ENCODE measurements at regions not wholly inside any gene's neighbourhood (a gene's known extent, or its start where the extent isn't known, plus 50 kb on each side); places are given as distances from the start of the nearest gene placed in this dataset.

DNA sequence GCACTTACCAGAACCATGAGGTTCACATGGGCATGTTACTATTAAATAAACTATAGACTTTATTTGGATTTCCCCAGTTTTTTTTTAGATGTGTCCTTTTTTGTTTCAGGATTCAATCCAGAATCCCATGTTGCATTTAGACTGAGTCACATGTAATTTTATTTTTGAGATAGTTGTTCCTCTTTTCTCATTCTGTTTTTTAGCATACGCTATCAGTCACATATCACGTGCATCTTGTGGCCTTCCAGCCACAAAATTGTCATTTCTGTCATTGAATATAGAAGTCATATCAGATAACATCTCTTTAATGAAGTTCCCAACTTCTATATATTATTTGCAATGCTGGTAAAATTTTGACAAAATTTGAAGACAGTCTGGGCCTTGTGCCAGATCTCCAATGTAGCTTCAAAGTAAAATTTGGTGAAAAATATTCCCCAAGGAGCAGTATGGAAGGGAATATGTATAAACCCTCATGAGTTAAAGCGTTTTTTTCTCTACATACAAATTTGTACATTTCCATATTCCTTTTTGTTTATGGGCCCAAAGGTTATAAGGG lies 132.3 kb upstream of the MKI67 start:
- no peak for TF ChIP-seq NR2F2 (IDR thresholded peaks at IDR 0.05)
- TF ChIP-seq HNF4A (conservative IDR thresholded peaks at IDR 0.05): no peak
- no peak for TF ChIP-seq RAD21 (IDR thresholded peaks at IDR 0.05)
- TF ChIP-seq, protein P1, sequence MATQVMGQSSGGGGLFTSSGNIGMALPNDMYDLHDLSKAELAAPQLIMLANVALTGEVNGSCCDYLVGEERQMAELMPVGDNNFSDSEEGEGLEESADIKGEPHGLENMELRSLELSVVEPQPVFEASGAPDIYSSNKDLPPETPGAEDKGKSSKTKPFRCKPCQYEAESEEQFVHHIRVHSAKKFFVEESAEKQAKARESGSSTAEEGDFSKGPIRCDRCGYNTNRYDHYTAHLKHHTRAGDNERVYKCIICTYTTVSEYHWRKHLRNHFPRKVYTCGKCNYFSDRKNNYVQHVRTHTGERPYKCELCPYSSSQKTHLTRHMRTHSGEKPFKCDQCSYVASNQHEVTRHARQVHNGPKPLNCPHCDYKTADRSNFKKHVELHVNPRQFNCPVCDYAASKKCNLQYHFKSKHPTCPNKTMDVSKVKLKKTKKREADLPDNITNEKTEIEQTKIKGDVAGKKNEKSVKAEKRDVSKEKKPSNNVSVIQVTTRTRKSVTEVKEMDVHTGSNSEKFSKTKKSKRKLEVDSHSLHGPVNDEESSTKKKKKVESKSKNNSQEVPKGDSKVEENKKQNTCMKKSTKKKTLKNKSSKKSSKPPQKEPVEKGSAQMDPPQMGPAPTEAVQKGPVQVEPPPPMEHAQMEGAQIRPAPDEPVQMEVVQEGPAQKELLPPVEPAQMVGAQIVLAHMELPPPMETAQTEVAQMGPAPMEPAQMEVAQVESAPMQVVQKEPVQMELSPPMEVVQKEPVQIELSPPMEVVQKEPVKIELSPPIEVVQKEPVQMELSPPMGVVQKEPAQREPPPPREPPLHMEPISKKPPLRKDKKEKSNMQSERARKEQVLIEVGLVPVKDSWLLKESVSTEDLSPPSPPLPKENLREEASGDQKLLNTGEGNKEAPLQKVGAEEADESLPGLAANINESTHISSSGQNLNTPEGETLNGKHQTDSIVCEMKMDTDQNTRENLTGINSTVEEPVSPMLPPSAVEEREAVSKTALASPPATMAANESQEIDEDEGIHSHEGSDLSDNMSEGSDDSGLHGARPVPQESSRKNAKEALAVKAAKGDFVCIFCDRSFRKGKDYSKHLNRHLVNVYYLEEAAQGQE (IDR thresholded peaks at IDR 0.05): no peak
- no peak for TF ChIP-seq RXRA (IDR thresholded peaks at IDR 0.05)
- TF ChIP-seq, protein P2, sequence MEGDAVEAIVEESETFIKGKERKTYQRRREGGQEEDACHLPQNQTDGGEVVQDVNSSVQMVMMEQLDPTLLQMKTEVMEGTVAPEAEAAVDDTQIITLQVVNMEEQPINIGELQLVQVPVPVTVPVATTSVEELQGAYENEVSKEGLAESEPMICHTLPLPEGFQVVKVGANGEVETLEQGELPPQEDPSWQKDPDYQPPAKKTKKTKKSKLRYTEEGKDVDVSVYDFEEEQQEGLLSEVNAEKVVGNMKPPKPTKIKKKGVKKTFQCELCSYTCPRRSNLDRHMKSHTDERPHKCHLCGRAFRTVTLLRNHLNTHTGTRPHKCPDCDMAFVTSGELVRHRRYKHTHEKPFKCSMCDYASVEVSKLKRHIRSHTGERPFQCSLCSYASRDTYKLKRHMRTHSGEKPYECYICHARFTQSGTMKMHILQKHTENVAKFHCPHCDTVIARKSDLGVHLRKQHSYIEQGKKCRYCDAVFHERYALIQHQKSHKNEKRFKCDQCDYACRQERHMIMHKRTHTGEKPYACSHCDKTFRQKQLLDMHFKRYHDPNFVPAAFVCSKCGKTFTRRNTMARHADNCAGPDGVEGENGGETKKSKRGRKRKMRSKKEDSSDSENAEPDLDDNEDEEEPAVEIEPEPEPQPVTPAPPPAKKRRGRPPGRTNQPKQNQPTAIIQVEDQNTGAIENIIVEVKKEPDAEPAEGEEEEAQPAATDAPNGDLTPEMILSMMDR (IDR thresholded peaks at IDR 0.05; ENCODE audit: low read depth, low read length, missing input control): no peak
- no peak for TF ChIP-seq HNF4G (IDR thresholded peaks at IDR 0.05)
- TF ChIP-seq, protein P3, sequence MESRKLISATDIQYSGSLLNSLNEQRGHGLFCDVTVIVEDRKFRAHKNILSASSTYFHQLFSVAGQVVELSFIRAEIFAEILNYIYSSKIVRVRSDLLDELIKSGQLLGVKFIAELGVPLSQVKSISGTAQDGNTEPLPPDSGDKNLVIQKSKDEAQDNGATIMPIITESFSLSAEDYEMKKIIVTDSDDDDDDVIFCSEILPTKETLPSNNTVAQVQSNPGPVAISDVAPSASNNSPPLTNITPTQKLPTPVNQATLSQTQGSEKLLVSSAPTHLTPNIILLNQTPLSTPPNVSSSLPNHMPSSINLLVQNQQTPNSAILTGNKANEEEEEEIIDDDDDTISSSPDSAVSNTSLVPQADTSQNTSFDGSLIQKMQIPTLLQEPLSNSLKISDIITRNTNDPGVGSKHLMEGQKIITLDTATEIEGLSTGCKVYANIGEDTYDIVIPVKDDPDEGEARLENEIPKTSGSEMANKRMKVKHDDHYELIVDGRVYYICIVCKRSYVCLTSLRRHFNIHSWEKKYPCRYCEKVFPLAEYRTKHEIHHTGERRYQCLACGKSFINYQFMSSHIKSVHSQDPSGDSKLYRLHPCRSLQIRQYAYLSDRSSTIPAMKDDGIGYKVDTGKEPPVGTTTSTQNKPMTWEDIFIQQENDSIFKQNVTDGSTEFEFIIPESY (IDR thresholded peaks at IDR 0.05): no peak
- no peak for TF ChIP-seq FOXA1 (IDR thresholded peaks at IDR 0.05)
- TF ChIP-seq, protein P4, sequence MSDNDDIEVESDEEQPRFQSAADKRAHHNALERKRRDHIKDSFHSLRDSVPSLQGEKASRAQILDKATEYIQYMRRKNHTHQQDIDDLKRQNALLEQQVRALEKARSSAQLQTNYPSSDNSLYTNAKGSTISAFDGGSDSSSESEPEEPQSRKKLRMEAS (IDR thresholded peaks at IDR 0.05): no peak
- no peak for TF ChIP-seq FOXA2 (IDR thresholded peaks at IDR 0.05)
- Histone ChIP-seq H3K9me3 (ENCODE audit: control insufficient read depth in 4 of 4, low read length in 3 of 4) (no peaks in the 10 kb centered on the region), H3K4me3 (ENCODE audit: low read depth in 1 of 3, low read length in 3 of 3) (no peak overlapping the region), H3K27me3 (ENCODE audit: control insufficient read depth in 4 of 4, insufficient read depth in 4 of 4, low read length in 3 of 4) (peaks cover 0 to 11% (median 2%) of the 10 kb centered on the region in 4 donors), H3K4me1 (ENCODE audit: control insufficient read depth in 4 of 4, insufficient read depth in 4 of 4, low read length in 3 of 4) (no peaks in the 10 kb centered on the region), H3K9ac (ENCODE audit: low read depth in 1 of 2, low read length in 2 of 2) (no peak overlapping the region), H3K36me3 (ENCODE audit: control insufficient read depth in 4 of 4, insufficient read depth in 3 of 4, low read depth in 1 of 4, low read length in 3 of 4) (no peaks in the 10 kb centered on the region), H3K27ac (ENCODE audit: low read depth in 1 of 2, low read length in 2 of 2) (no peak overlapping the region)
- WGBS: 70% methylated on average over 3 of the region's 3 CpGs
- no peak for DNase-seq (ENCODE audit: low spot score)

DNA sequence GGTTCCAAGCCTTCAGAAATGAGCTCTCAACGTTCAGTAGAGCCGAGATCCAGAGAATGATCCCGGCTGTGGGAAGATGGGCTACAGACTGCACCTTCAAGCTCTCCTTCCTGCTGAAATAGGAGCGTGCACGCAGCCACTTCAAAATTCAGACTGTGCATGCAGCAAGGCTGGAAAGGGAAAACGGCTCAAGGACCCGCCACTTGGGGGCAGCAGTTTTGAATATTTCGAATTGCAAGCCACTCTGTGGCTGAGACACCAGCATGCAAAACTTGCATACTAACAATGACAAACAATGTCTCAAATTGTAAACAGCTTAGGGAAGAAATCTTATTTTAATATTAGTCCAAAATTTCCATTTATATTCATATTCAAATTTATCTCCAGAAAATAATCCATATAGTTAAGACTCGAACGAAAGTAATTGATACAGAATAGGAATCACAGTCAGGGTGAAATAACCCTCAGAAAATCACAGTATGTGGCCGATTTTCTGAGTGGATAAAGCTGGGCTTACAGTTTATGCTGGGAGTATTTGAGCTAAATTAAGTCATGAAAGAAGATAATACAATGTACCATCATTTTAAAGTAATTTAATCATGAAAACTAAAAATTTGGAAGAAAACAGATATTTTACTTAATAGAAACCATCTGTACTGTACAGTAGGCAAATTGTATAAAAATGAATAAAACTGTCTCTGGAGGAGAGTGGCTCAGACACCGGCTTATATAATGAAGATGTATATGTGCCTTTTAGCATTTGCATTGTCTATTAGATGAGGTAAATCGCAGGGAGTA lies 137.9 kb upstream of the MKI67 start:
- peak; percentile 59 for DNase-seq (ENCODE audit: low spot score)
- Histone ChIP-seq H3K9me3 (ENCODE audit: control insufficient read depth in 4 of 4, low read length in 3 of 4) (no peaks in the 10 kb centered on the region), H3K4me1 (ENCODE audit: control insufficient read depth in 4 of 4, insufficient read depth in 4 of 4, low read length in 3 of 4) (no peaks in the 10 kb centered on the region), H3K4me3 (ENCODE audit: low read depth in 1 of 3, low read length in 3 of 3) (no peak overlapping the region), H3K36me3 (ENCODE audit: control insufficient read depth in 4 of 4, insufficient read depth in 3 of 4, low read depth in 1 of 4, low read length in 3 of 4) (no peaks in the 10 kb centered on the region), H3K27ac (ENCODE audit: low read depth in 1 of 2, low read length in 2 of 2) (no peak overlapping the region), H3K9ac (ENCODE audit: low read depth in 1 of 2, low read length in 2 of 2) (no peak overlapping the region), H3K27me3 (ENCODE audit: control insufficient read depth in 4 of 4, insufficient read depth in 4 of 4, low read length in 3 of 4) (peaks cover 0 to 16% (median 4%) of the 10 kb centered on the region in 4 donors)
- peak; percentile 67 to 75 for TF ChIP-seq RAD21 (IDR thresholded peaks at IDR 0.05)
- TF ChIP-seq, protein P2 (IDR thresholded peaks at IDR 0.05; ENCODE audit: low read depth, low read length, missing input control): peak; percentile 56
- TF ChIP-seq, protein P5, sequence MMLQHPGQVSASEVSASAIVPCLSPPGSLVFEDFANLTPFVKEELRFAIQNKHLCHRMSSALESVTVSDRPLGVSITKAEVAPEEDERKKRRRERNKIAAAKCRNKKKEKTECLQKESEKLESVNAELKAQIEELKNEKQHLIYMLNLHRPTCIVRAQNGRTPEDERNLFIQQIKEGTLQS (IDR thresholded peaks at IDR 0.05): no peak
- 30% methylated on average over 13 of the region's 13 CpGs for WGBS

Measured in liver (tissue), 8 donors.